Neuronal stem cell (in vitro differentiated cells): ENCODE measurements at regions not wholly inside any gene's neighbourhood (a gene's known extent, or its start where the extent isn't known, plus 50 kb on each side); places are given as distances from the start of the nearest gene placed in this dataset.
A peak's percentile ranks its signal among the peaks of the same experiment; 100 is the strongest.

Source experiments
- DNase-seq: peaks from one replicate; pipeline ENCODE4 v3.0.0-alpha.2; 2013; ENCODE audit warnings: low spot score
- H2AFZ ChIP-seq: one replicate; pipeline ENCODE4 v1.6.1; 2013; ENCODE audit warnings: mild to moderate bottlenecking, low read length, inconsistent platforms
- H2AK5ac ChIP-seq: 2 replicates; pipeline ENCODE4 v1.6.1; 2013; ENCODE audit warnings: low read depth, mild to moderate bottlenecking, inconsistent platforms, low read length, moderate library complexity, mixed read lengths
- H2BK120ac ChIP-seq: 2 replicates; pipeline ENCODE4 v1.6.1; 2013; ENCODE audit warnings: low read depth, mild to moderate bottlenecking, inconsistent platforms, low read length, moderate library complexity, mixed read lengths
- H2BK12ac ChIP-seq: one replicate; pipeline ENCODE4 v1.6.1; 2013; ENCODE audit warnings: low read length, inconsistent platforms
- H2BK15ac ChIP-seq: 2 replicates; pipeline ENCODE4 v1.6.1; 2013; ENCODE audit warnings: mild to moderate bottlenecking, low read length, inconsistent platforms, mixed read lengths
- H2BK5ac ChIP-seq: one replicate; pipeline ENCODE4 v1.6.1; 2013; ENCODE audit warnings: inconsistent platforms, mild to moderate bottlenecking, low read length, moderate library complexity
- H3K14ac ChIP-seq: one replicate; pipeline ENCODE4 v1.6.1; 2013; ENCODE audit warnings: low read length, inconsistent platforms
- H3K18ac ChIP-seq: 2 replicates; pipeline ENCODE4 v1.6.1; 2013; ENCODE audit warnings: low read length, inconsistent platforms
- H3K23ac ChIP-seq: 2 replicates; pipeline ENCODE4 v1.6.1; 2013; ENCODE audit warnings: low read depth, mild to moderate bottlenecking, mixed read lengths, low read length, inconsistent platforms; ENCODE audit not compliant: poor library complexity
- H3K27ac ChIP-seq: replicated peaks from 3 replicates; pipeline ENCODE4 v1.5.1; 2013; ENCODE audit warnings: low read length, inconsistent platforms
- H3K27me3 ChIP-seq, 3 experiments: 2 replicates each; pipeline ENCODE4 v1.6.1; 2013; ENCODE audit warnings: low read length in 3 of 3, mild to moderate bottlenecking in 2 of 3, inconsistent platforms in 1 of 3, low read depth in 1 of 3, mixed read lengths in 1 of 3, moderate library complexity in 1 of 3; ENCODE audit not compliant: control insufficient read depth in 3 of 3, insufficient read depth in 3 of 3
- H3K36me3 ChIP-seq, 2 donors: replicated peaks in 1 of 2; 2 replicates each; pipeline ENCODE4 v1.6.1; 2013; ENCODE audit warnings: low read length in 2 of 2; ENCODE audit not compliant: control insufficient read depth in 2 of 2, insufficient read depth in 2 of 2
- H3K4ac ChIP-seq: 2 replicates; pipeline ENCODE4 v1.6.1; 2013; ENCODE audit warnings: inconsistent platforms, mild to moderate bottlenecking, low read length, moderate library complexity
- H3K4me1 ChIP-seq, 2 donors: 1 replicate in 1 of 2; 2 replicates in 1 of 2; pipeline ENCODE4 v1.6.1; 2013; ENCODE audit warnings: low read length in 2 of 2, low read depth in 1 of 2; ENCODE audit not compliant: control insufficient read depth in 2 of 2, insufficient read depth in 1 of 2
- H3K4me2 ChIP-seq: one replicate; pipeline ENCODE4 v1.6.1; 2013; ENCODE audit warnings: mild to moderate bottlenecking, low read length, inconsistent platforms; ENCODE audit not compliant: insufficient read depth, poor library complexity, severe bottlenecking
- H3K4me3 ChIP-seq, 2 donors: 2 replicates each; pipeline ENCODE4 v1.5.1; 2013; ENCODE audit warnings: low read length in 2 of 2, mild to moderate bottlenecking in 2 of 2, inconsistent platforms in 1 of 2, moderate library complexity in 1 of 2
- H3K79me1 ChIP-seq: one replicate; pipeline ENCODE4 v1.6.1; 2013; ENCODE audit warnings: low read depth, mild to moderate bottlenecking, inconsistent platforms, low read length, moderate library complexity
- H3K9ac ChIP-seq: one replicate; pipeline ENCODE4 v1.6.1; 2013; ENCODE audit warnings: mild to moderate bottlenecking, low read depth, low read length, inconsistent platforms; ENCODE audit not compliant: poor library complexity
- H3K9me3 ChIP-seq, 2 donors: replicated peaks in 1 of 2; 2 replicates each; pipeline versions ENCODE3 to v1.6.1; 2013; ENCODE audit warnings: low read length in 2 of 2, mild to moderate bottlenecking in 2 of 2, inconsistent platforms in 1 of 2, low read depth in 1 of 2, mixed read lengths in 1 of 2, moderate library complexity in 1 of 2; ENCODE audit not compliant: control insufficient read depth in 2 of 2, insufficient read depth in 1 of 2
- H4K8ac ChIP-seq: one replicate; pipeline ENCODE4 v1.6.1; 2013; ENCODE audit warnings: low read depth, mild to moderate bottlenecking, inconsistent platforms, low read length, moderate library complexity
- H4K91ac ChIP-seq: one replicate; pipeline ENCODE4 v1.6.1; 2013; ENCODE audit warnings: low read length, low read depth, mild to moderate bottlenecking, inconsistent platforms; ENCODE audit not compliant: poor library complexity
- WGBS, 2 donors: extraction: QIAGEN DNeasy Blood & Tissue Kit; methylation state at CpG; one replicate each; pipeline ENCODE4 v1.1.7; 2013; ENCODE audit warnings: missing lambda C conversion rate in 2 of 2, mixed read lengths in 1 of 2; ENCODE audit not compliant: insufficient read length in 2 of 2, insufficient replicate concordance in 1 of 2; ENCODE audit errors: extremely low coverage in 2 of 2; 5-methylcytosine and 5-hydroxymethylcytosine counted together

- Histone ChIP-seq H3K27ac (no peak overlapping the region), H2BK120ac (no peak overlapping the region), H2BK5ac (no peak overlapping the region), H4K8ac (no peak overlapping the region), H3K23ac (no peak overlapping the region), H3K4me1 (peaks cover 6 to 7% of the 10 kb centered on the region in 2 donors), H3K36me3 (no peaks in the 10 kb centered on the region), H3K18ac (no peak overlapping the region), H3K14ac (no peak overlapping the region), H3K4ac (no peak overlapping the region), H3K4me2 (no peak overlapping the region), H3K9me3 (no peaks in the 10 kb centered on the region), H2BK15ac (no peak overlapping the region), H2AK5ac (no peak overlapping the region), H3K27me3 (no peaks in the 10 kb centered on the region), H2BK12ac (no peak overlapping the region), H2AFZ (peak overlapping the region; percentile 75), H3K79me1 (no peaks in the 10 kb centered on the region), H3K9ac (no peak overlapping the region), H4K91ac (no peak overlapping the region), H3K4me3 (no peak overlapping the region)
- no peak for DNase-seq
- no CpG with 5 or more reads among the region's 3 CpGs for WGBS, 2 donors
These were observed 109.0 kb upstream of the DAB2 start for GRCh38 chr5:39533749-39534148.

DNA sequence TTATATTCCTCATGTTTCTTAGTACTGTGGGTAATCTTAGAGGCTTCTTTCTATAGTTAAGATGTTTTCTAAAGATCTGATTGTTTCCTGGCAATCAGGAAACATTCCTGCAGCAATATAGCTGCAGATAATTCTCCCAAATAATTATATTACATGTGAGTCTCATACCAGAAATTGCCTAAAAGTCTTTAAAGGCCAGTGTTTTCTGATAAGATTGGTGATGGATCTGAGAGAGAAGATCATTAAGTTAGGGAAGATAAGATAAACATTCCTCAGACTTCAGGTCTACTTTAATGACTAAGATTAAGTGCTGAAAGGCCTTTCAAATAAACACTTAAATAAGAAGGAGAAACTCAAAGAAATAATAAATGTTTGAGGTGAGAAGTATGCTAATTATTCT is 107.7 kb upstream of the DAB2 start:
- no peak overlapping the region for H3K4me2 ChIP-seq

DNA sequence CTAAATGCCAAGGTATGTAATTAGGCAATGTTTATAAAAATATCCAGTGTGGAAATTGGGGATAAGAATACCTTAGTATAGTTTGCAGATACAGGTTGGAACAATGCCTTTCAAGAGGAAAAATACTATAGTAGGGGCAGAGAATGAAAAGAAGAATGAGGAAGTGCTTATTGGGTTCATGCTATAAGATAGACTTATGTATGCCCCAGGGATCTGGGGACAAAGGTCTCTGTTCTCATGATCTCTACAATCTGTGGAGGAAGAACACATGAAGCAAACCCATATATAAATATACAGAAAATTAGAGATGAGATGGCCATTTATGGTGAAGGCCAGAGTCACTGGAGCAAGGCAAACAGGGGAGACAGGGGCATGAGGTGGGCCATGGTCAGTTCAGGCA is 106.5 kb upstream of the DAB2 start:
- H2BK12ac ChIP-seq = no peak overlapping the region
- peaks cover 7 to 13% of the 10 kb centered on the region in 2 donors for H3K4me1 ChIP-seq
- H3K14ac ChIP-seq = no peak overlapping the region
- H3K27ac ChIP-seq = no peak overlapping the region
- no peak overlapping the region for H3K4ac ChIP-seq
- no peak overlapping the region for H2AFZ ChIP-seq
- no peak overlapping the region for H2BK15ac ChIP-seq
- DNase-seq = no peak
- no peaks in the 10 kb centered on the region for H3K79me1 ChIP-seq
- no peak overlapping the region for H2AK5ac ChIP-seq
- H2BK5ac ChIP-seq = no peak overlapping the region
- H2BK120ac ChIP-seq = no peak overlapping the region
- no peak overlapping the region for H3K18ac ChIP-seq
- no peak overlapping the region for H4K8ac ChIP-seq
- H3K23ac ChIP-seq = no peak overlapping the region
- H3K4me2 ChIP-seq = no peak overlapping the region
- no peaks in the 10 kb centered on the region for H3K27me3 ChIP-seq
- no peak overlapping the region for H3K9ac ChIP-seq
- H4K91ac ChIP-seq = no peak overlapping the region
- no peaks in the 10 kb centered on the region for H3K9me3 ChIP-seq
- H3K4me3 ChIP-seq = no peak overlapping the region
- H3K36me3 ChIP-seq = no peaks in the 10 kb centered on the region

More for the DNA sequence above, 107.7 kb upstream of the DAB2 start:
- Histone ChIP-seq H3K4me1 (peaks cover 6 to 8% of the 10 kb centered on the region in 2 donors), H3K4me3 (no peak overlapping the region), H3K23ac (no peak overlapping the region), H3K14ac (no peak overlapping the region), H3K9me3 (no peaks in the 10 kb centered on the region), H4K91ac (no peak overlapping the region), H2BK12ac (no peak overlapping the region), H3K27ac (no peak overlapping the region), H3K4ac (no peak overlapping the region), H3K9ac (no peak overlapping the region), H2BK120ac (no peak overlapping the region), H2BK15ac (no peak overlapping the region), H3K79me1 (no peaks in the 10 kb centered on the region), H2AFZ (no peak overlapping the region), H2BK5ac (no peak overlapping the region), H3K36me3 (no peaks in the 10 kb centered on the region), H3K27me3 (no peaks in the 10 kb centered on the region), H2AK5ac (no peak overlapping the region), H3K18ac (no peak overlapping the region), H4K8ac (no peak overlapping the region)
- DNase-seq = no peak

- H3K23ac ChIP-seq = no peak overlapping the region
- H2AFZ ChIP-seq = peak overlapping the region; percentile 72
- no peak overlapping the region for H4K91ac ChIP-seq
- H3K18ac ChIP-seq = no peak overlapping the region
- no peak overlapping the region for H3K4me3 ChIP-seq
- no peak for DNase-seq
- H2BK12ac ChIP-seq = no peak overlapping the region
- H3K9ac ChIP-seq = no peak overlapping the region
- no peak overlapping the region for H4K8ac ChIP-seq
- no peak overlapping the region for H2AK5ac ChIP-seq
- no peak overlapping the region for H3K14ac ChIP-seq
- no peak overlapping the region for H3K27ac ChIP-seq
- no peak overlapping the region for H2BK15ac ChIP-seq
- H2BK120ac ChIP-seq = no peak overlapping the region
- peaks cover 1 to 6% of the 10 kb centered on the region in 2 donors for H3K4me1 ChIP-seq
- H3K36me3 ChIP-seq = no peaks in the 10 kb centered on the region
- no peaks in the 10 kb centered on the region for H3K27me3 ChIP-seq
- no peak overlapping the region for H3K4ac ChIP-seq
- H3K9me3 ChIP-seq = no peaks in the 10 kb centered on the region
- H3K4me2 ChIP-seq = no peak overlapping the region
- H2BK5ac ChIP-seq = no peak overlapping the region
- WGBS, 2 donors = no CpG with 5 or more reads among the region's 7 CpGs
- no peaks in the 10 kb centered on the region for H3K79me1 ChIP-seq
These were observed 102.2 kb upstream of the DAB2 start for GRCh38 chr5:39526914-39527477.
